ENCODE measurements at regions not wholly inside any gene's neighbourhood (a gene's known extent, or its start where the extent isn't known, plus 50 kb on each side); places are given as distances from the start of the nearest gene placed in this dataset.

DNA sequence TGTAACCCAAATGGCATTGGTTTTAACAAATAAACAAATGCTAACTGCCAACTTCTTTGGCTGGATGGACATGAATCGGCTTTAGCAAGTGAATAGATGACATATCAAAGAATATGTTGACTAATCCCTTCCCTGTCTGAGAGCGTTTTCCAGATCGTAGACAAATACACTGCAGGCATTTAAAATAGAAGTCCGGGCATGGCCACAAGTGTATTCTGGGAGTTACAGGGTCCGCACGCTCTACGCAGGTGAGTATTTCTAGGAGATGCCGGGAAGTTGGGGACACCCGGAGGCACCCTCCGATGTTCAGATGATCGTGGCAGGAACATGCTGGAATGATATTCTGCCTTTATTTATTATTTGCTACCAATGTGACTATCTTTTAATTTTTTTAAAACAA is 53.2 kb upstream of the ZNF536 start:
- TF ChIP-seq, protein P1, sequence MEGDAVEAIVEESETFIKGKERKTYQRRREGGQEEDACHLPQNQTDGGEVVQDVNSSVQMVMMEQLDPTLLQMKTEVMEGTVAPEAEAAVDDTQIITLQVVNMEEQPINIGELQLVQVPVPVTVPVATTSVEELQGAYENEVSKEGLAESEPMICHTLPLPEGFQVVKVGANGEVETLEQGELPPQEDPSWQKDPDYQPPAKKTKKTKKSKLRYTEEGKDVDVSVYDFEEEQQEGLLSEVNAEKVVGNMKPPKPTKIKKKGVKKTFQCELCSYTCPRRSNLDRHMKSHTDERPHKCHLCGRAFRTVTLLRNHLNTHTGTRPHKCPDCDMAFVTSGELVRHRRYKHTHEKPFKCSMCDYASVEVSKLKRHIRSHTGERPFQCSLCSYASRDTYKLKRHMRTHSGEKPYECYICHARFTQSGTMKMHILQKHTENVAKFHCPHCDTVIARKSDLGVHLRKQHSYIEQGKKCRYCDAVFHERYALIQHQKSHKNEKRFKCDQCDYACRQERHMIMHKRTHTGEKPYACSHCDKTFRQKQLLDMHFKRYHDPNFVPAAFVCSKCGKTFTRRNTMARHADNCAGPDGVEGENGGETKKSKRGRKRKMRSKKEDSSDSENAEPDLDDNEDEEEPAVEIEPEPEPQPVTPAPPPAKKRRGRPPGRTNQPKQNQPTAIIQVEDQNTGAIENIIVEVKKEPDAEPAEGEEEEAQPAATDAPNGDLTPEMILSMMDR (IDR thresholded peaks at IDR 0.05): no peak
- no peaks in the 10 kb centered on the region for H3K9me3 ChIP-seq (ENCODE audit: control insufficient read depth, low read length)
- no peaks in the 10 kb centered on the region for H3K79me2 ChIP-seq
- no peaks in the 10 kb centered on the region for H3K27me3 ChIP-seq (ENCODE audit: control insufficient read depth, insufficient read depth, low read length)
- no peaks in the 10 kb centered on the region for H3K36me3 ChIP-seq (ENCODE audit: control insufficient read depth, insufficient read depth, low read length)
- H3K4me1 ChIP-seq: no peaks in the 10 kb centered on the region
- no peak overlapping the region for H3K4me2 ChIP-seq (ENCODE audit: low read length)
- H2AFZ ChIP-seq: no peak overlapping the region
- no peak overlapping the region for H3K9ac ChIP-seq
- H3K4me3 ChIP-seq (ENCODE audit: low read depth, low read length): no peak overlapping the region
- H3K27ac ChIP-seq: no peak overlapping the region

DNA sequence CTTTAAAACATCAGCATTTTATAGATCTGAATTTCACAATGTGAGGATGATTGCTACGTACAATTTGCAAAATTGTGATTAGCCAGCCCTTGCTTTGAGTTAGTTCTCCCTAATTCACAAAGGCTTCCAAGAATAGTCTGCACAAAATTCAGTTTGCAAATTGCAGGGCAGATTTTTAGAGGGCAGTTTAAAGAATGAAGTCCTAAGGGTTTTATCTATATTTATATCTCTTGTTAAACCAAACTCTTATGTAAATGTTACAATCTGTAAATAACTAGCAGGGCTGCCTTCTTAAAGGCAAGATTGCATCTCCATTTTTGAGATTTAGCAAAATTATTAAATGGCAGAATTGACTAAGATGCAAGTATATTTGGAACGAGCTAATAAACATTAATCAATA is 52.8 kb upstream of the ZNF536 start:
- no peaks in the 10 kb centered on the region for H3K36me3 ChIP-seq (ENCODE audit: control insufficient read depth, insufficient read depth, low read length)
- no peaks in the 10 kb centered on the region for H3K4me1 ChIP-seq
- no peak overlapping the region for H3K27ac ChIP-seq
- no peak overlapping the region for H2AFZ ChIP-seq
- no peaks in the 10 kb centered on the region for H3K9me3 ChIP-seq (ENCODE audit: control insufficient read depth, low read length)
- H3K27me3 ChIP-seq (ENCODE audit: control insufficient read depth, insufficient read depth, low read length): no peaks in the 10 kb centered on the region
- H3K79me2 ChIP-seq: no peaks in the 10 kb centered on the region
- no peak overlapping the region for H3K4me3 ChIP-seq (ENCODE audit: low read depth, low read length)
- no peak overlapping the region for H3K9ac ChIP-seq
- TF ChIP-seq, protein P1 (IDR thresholded peaks at IDR 0.05): no peak
- no peak overlapping the region for H3K4me2 ChIP-seq (ENCODE audit: low read length)

DNA sequence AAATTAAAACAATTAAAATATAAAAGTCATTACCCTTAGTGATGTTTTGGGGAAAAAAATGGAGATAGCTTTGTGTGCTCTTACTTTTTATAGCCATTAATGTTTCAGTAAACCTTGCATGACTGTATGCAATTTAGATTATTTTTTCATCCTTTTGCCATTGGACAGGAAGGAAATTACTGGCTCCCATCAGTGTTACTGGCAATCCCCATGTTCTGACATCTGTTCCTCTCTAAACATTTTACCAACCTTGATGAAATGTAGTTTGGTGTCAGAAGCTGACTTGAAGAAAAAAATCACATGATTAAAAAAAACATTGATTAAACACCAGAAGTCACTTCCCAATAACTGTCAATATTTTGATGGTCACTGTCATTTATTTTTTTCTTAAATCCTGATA is 52.3 kb upstream of the ZNF536 start:
- Histone ChIP-seq H3K79me2 (no peaks in the 10 kb centered on the region), H2AFZ (no peak overlapping the region), H3K36me3 (ENCODE audit: control insufficient read depth, insufficient read depth, low read length) (no peaks in the 10 kb centered on the region), H3K4me1 (no peaks in the 10 kb centered on the region), H3K9me3 (ENCODE audit: control insufficient read depth, low read length) (no peaks in the 10 kb centered on the region), H3K4me3 (ENCODE audit: low read depth, low read length) (no peak overlapping the region), H3K9ac (no peak overlapping the region), H3K27me3 (ENCODE audit: control insufficient read depth, insufficient read depth, low read length) (no peaks in the 10 kb centered on the region), H3K27ac (no peak overlapping the region), H3K4me2 (ENCODE audit: low read length) (no peak overlapping the region)
- TF ChIP-seq, protein P1 (IDR thresholded peaks at IDR 0.05): no peak

DNA sequence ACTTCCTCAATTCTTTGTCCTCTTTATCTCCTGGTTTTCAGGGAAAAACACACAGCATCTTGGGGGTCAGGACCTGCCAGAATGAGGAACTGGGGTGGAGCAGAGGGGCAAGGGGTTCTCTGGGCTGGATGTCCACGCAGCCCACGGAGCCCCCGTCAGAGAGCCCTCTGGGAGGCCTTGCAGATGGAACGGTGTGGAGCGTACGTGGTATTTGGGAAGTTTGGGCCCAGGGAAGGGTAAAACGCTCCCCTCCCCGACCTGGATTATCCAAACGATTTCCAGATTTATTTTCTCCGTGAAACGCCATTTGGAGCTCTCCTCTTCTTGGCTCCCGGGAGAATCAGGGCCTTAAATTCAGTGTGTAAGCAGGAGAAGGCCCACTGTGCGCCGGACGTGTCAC is 51.7 kb upstream of the ZNF536 start:
- Histone ChIP-seq H3K9ac (no peak overlapping the region), H3K36me3 (ENCODE audit: control insufficient read depth, insufficient read depth, low read length) (no peaks in the 10 kb centered on the region), H3K27me3 (ENCODE audit: control insufficient read depth, insufficient read depth, low read length) (no peaks in the 10 kb centered on the region), H3K4me3 (ENCODE audit: low read depth, low read length) (no peak overlapping the region), H3K4me2 (ENCODE audit: low read length) (no peak overlapping the region), H3K27ac (no peak overlapping the region), H3K9me3 (ENCODE audit: control insufficient read depth, low read length) (no peaks in the 10 kb centered on the region), H3K79me2 (no peaks in the 10 kb centered on the region), H3K4me1 (no peaks in the 10 kb centered on the region), H2AFZ (no peak overlapping the region)
- TF ChIP-seq, protein P1 (IDR thresholded peaks at IDR 0.05): no peak

DNA sequence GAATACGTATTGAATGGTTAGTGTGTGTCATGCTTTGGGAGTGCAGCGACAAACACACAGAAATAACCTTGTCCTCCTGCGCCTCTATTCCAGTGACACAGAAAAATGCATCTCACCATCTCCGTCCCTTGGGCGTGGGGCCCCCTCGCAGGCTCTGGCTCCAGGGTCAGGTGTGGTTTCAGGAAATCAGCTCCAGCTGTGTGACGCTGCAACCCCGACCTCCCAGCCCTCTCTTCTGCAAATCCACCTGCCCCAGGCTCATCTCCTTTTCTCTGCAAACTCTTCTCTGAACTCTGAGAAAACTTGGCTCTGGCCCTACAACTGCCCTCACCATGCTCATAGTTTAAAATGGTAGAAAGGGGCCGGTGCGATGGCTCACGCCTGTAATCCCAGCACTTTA is 51.3 kb upstream of the ZNF536 start:
- H2AFZ ChIP-seq: no peak overlapping the region
- H3K9ac ChIP-seq: no peak overlapping the region
- H3K9me3 ChIP-seq (ENCODE audit: control insufficient read depth, low read length): no peaks in the 10 kb centered on the region
- H3K4me1 ChIP-seq: no peaks in the 10 kb centered on the region
- H3K36me3 ChIP-seq (ENCODE audit: control insufficient read depth, insufficient read depth, low read length): no peaks in the 10 kb centered on the region
- no peak overlapping the region for H3K4me2 ChIP-seq (ENCODE audit: low read length)
- no peak overlapping the region for H3K4me3 ChIP-seq (ENCODE audit: low read depth, low read length)
- TF ChIP-seq, protein P1 (IDR thresholded peaks at IDR 0.05): no peak
- no peaks in the 10 kb centered on the region for H3K27me3 ChIP-seq (ENCODE audit: control insufficient read depth, insufficient read depth, low read length)
- no peaks in the 10 kb centered on the region for H3K79me2 ChIP-seq
- H3K27ac ChIP-seq: no peak overlapping the region

All from parathyroid adenoma (tissue), 2 donors.